ENCODE measurements at regions not wholly inside any gene's neighbourhood (a gene's known extent, or its start where the extent isn't known, plus 50 kb on each side); places are given as distances from the start of the nearest gene placed in this dataset.

GRCh38 chr6:14571001-14571400, 453.4 kb downstream of the CD83 start:
- no peak overlapping the region for H3T11ph ChIP-seq (ENCODE audit: low read length)
- H2BK20ac ChIP-seq (ENCODE audit: low read depth, low read length, poor library complexity, severe bottlenecking): no peak overlapping the region
- DNase-seq: no peak
- H3K14ac ChIP-seq (ENCODE audit: insufficient read depth, low read length): no peak overlapping the region
- H4K20me1 ChIP-seq (ENCODE audit: control insufficient read depth, insufficient read depth, insufficient read length): no peaks in the 10 kb centered on the region
- H3K23me2 ChIP-seq (ENCODE audit: insufficient read length, low read depth, low read length, poor library complexity, severe bottlenecking): no peaks in the 10 kb centered on the region
- H3K9ac ChIP-seq (ENCODE audit: extremely low read depth, insufficient read length, low read length): no peak overlapping the region
- WGBS (ENCODE audit: extremely low coverage, insufficient read length, low lambda C conversion rate): no CpG with 5 or more reads among the region's 8 CpGs
- H2BK120ac ChIP-seq (ENCODE audit: low read depth, low read length, poor library complexity, severe bottlenecking): no peak overlapping the region
- no peak overlapping the region for H3K4me3 Mint-ChIP-seq
- peaks cover 2% of the 10 kb centered on the region; the same call in 1 of the 2 replicates for H3K27me3 Mint-ChIP-seq (ENCODE audit: low read depth)
- peaks cover 0 to 1% (median under 1%) of the 10 kb centered on the region in 3 experiments; a peak in 3 of 7 replicates for H3K36me3 Mint-ChIP-seq (ENCODE audit: insufficient read depth in 1 of 3, low read depth in 3 of 3)
- H2BK12ac ChIP-seq (ENCODE audit: insufficient read length, low read depth, low read length): no peak overlapping the region
- H3K79me2 ChIP-seq (ENCODE audit: insufficient read depth, low read length): no peaks in the 10 kb centered on the region
- H3K27me3 ChIP-seq (ENCODE audit: insufficient read depth, low read length): no peaks in the 10 kb centered on the region
- H3K9me3 Mint-ChIP-seq: peaks cover under 1 to 2% of the 10 kb centered on the region in 2 experiments; a peak in 4 of 5 replicates
- no peak overlapping the region for H4K91ac ChIP-seq (ENCODE audit: insufficient read length, low read depth, low read length)
- no peak overlapping the region; a peak in 1 of 7 replicates for H3K27ac Mint-ChIP-seq
- no peak overlapping the region for H3K4me2 ChIP-seq (ENCODE audit: insufficient read depth, insufficient read length, low read length)
- H3K56ac ChIP-seq (ENCODE audit: insufficient read length, low read depth, low read length): no peak overlapping the region
- no peak overlapping the region for H3K23ac ChIP-seq (ENCODE audit: insufficient read length, low read depth, low read length)
- H2BK5ac ChIP-seq (ENCODE audit: insufficient read length, low read length): no peak overlapping the region
- no peak overlapping the region for H4K8ac ChIP-seq (replicated peaks; ENCODE audit: insufficient read length, low read depth, low read length)
- no peak overlapping the region for H2BK15ac ChIP-seq (ENCODE audit: low read depth, low read length)
- H3K4me1 ChIP-seq (ENCODE audit: insufficient read depth, low read length): no peaks in the 10 kb centered on the region
- H3K9me3 ChIP-seq (ENCODE audit: control insufficient read depth, low read depth, low read length): no peaks in the 10 kb centered on the region
- no peak overlapping the region for H3K27ac ChIP-seq (ENCODE audit: insufficient read length, low read depth, low read length)
- H3K4ac ChIP-seq (ENCODE audit: low read depth, low read length): no peak overlapping the region
- H2AK5ac ChIP-seq (ENCODE audit: insufficient read length, low read length): no peak overlapping the region
- no peak overlapping the region for H2AFZ ChIP-seq (ENCODE audit: low read length)
- H3K4me1 Mint-ChIP-seq: peaks cover 12 to 16% of the 10 kb centered on the region in 2 experiments
- TF ChIP-seq CTCF (conservative IDR thresholded peaks at IDR 0.05): no peak
- no peak overlapping the region for H3K18ac ChIP-seq (ENCODE audit: insufficient read length, low read depth, low read length)
- no peak overlapping the region for H4K5ac ChIP-seq (ENCODE audit: insufficient read length, low read depth, low read length)
- no peaks in the 10 kb centered on the region for H3K79me1 ChIP-seq (ENCODE audit: insufficient read depth, low read depth, low read length, poor library complexity, severe bottlenecking)
